Left lung (tissue), 4 donors: ENCODE measurements at regions not wholly inside any gene's neighbourhood (a gene's known extent, or its start where the extent isn't known, plus 50 kb on each side); places are given as distances from the start of the nearest gene placed in this dataset.

Experiments
- ATAC-seq: fragments of 200-7000 bp; cut with Tn5 transposase; one replicate; pipeline ENCODE4 v1.9.1; 2020; ENCODE audit warnings: moderate library complexity
- DNase-seq, 4 donors: peaks; one replicate each; pipeline ENCODE4 v3.0.0-alpha.2; 2013 to 2020
- H3K27ac ChIP-seq, 2 donors: fragments of 200-600 bp; sonication (generic) in 1 of 2; one replicate each; pipeline versions ENCODE4 v1.5.0 to v1.8.0; 2020 to 2021
- H3K27me3 ChIP-seq, 2 donors: fragments of 200-600 bp; sonication (generic) in 1 of 2; one replicate each; pipeline versions ENCODE4 v1.5.0 to v1.8.0; 2020 to 2021
- H3K36me3 ChIP-seq, 2 donors: fragments of 200-600 bp; sonication (generic) in 1 of 2; one replicate each; pipeline versions ENCODE4 v1.5.0 to v1.8.0; 2020 to 2021
- H3K4me1 ChIP-seq, 2 donors: fragments of 200-600 bp; one replicate each; pipeline ENCODE4 v1.8.0; 2021
- H3K4me3 ChIP-seq, 2 donors: fragments of 200-600 bp; sonication (generic) in 1 of 2; one replicate each; pipeline versions ENCODE4 v1.5.0 to v1.8.0; 2020 to 2021; ENCODE audit warnings: mild to moderate bottlenecking in 1 of 2
- H3K9me3 ChIP-seq, 2 donors: fragments of 200-600 bp; sonication (generic) in 1 of 2; one replicate each; pipeline versions ENCODE4 v1.5.0 to v1.8.0; 2020 to 2021
- intact Hi-C, 2 donors: fragments of 100-400 bp; cut with DNase I; formaldehyde crosslinking; loops; one replicate each; pipeline versions ENCODE4 v1.11.2 to v1.14.2; 2022
- TF ChIP-seq, protein P1 (sequence below), 2 donors: fragments of 200-600 bp; sonication (generic) in 1 of 2; IDR thresholded peaks; one replicate each; pipeline versions ENCODE4 v1.5.0 to v1.8.0; 2021; ENCODE audit warnings: antibody characterized with exemption in 2 of 2
- donor health status: DM: no; HTN: yes; CAD: no.
- donor health status: DM: no; HTN: no; CAD: no.

DNA sequence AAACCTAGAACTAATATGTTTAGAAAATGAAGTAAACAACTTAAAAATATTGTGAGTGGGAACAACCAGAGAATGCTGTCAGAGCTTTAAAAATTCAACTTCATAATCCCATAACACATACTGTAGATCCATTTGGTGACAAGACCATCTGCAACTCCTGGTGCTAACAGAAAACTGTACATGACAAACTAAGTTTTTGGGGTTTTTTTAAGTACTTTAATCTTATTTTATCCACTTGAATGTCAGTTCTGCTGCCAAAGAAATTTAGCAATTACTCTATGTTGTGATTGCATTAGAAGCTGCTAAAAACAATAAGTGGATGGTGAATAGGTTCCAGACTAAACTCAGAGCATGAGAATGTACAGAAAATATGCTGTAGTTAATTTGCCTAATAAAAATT, 345.4 kb downstream of the COL12A1 start:
- TF ChIP-seq, protein P1, sequence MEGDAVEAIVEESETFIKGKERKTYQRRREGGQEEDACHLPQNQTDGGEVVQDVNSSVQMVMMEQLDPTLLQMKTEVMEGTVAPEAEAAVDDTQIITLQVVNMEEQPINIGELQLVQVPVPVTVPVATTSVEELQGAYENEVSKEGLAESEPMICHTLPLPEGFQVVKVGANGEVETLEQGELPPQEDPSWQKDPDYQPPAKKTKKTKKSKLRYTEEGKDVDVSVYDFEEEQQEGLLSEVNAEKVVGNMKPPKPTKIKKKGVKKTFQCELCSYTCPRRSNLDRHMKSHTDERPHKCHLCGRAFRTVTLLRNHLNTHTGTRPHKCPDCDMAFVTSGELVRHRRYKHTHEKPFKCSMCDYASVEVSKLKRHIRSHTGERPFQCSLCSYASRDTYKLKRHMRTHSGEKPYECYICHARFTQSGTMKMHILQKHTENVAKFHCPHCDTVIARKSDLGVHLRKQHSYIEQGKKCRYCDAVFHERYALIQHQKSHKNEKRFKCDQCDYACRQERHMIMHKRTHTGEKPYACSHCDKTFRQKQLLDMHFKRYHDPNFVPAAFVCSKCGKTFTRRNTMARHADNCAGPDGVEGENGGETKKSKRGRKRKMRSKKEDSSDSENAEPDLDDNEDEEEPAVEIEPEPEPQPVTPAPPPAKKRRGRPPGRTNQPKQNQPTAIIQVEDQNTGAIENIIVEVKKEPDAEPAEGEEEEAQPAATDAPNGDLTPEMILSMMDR (IDR thresholded peaks at IDR 0.05), result no peak
- ATAC-seq, result no peak
- Histone ChIP-seq H3K27ac (no peak overlapping the region), H3K36me3 (no peaks in the 10 kb centered on the region), H3K4me1 (no peaks in the 10 kb centered on the region), H3K4me3 (no peak overlapping the region), H3K9me3 (no peaks in the 10 kb centered on the region), H3K27me3 (no peaks in the 10 kb centered on the region)
- intact Hi-C loops, result no loop called here
- DNase-seq, result no peak

DNA sequence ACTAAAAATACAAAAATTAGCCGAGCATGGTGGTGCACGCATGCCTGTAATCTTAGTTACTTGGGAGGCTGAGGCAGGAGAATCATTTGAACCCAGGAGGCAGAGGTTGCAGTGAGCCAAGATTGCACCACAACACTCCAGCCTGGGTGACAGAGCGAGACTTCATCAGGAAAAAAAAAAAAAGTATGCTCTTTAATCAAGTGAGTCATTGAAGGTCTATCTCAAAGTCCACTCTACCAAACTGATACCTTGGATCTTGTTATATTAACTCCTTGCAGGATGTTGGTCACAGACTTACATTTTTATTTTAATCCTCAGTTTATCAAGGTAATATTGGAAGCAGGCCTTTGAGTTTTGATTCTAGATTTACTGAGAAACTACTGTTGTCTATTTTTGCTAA, 348.7 kb downstream of the COL12A1 start:
- H3K36me3 ChIP-seq, result no peaks in the 10 kb centered on the region
- TF ChIP-seq, protein P1 (IDR thresholded peaks at IDR 0.05), result no peak
- no peaks in the 10 kb centered on the region for H3K27me3 ChIP-seq
- H3K27ac ChIP-seq, result no peak overlapping the region
- H3K9me3 ChIP-seq, result no peaks in the 10 kb centered on the region
- DNase-seq, result no peak
- no peak for ATAC-seq
- intact Hi-C loops, result no loop called here
- no peak overlapping the region for H3K4me3 ChIP-seq
- H3K4me1 ChIP-seq, result no peaks in the 10 kb centered on the region

GRCh38 chr6:74853991-74854390, 351.9 kb downstream of the COL12A1 start:
- TF ChIP-seq, protein P1 (IDR thresholded peaks at IDR 0.05), result no peak
- intact Hi-C loops, result no loop called here
- DNase-seq (no peak), ATAC-seq (no peak)
- no peak overlapping the region for H3K4me3 ChIP-seq
- H3K9me3 ChIP-seq, result no peaks in the 10 kb centered on the region
- no peaks in the 10 kb centered on the region for H3K36me3 ChIP-seq
- no peaks in the 10 kb centered on the region for H3K27me3 ChIP-seq
- no peak overlapping the region for H3K27ac ChIP-seq
- no peaks in the 10 kb centered on the region for H3K4me1 ChIP-seq

GRCh38 chr6:74851596-74851995, 354.3 kb downstream of the COL12A1 start:
- Histone ChIP-seq H3K4me3 (no peak overlapping the region), H3K27ac (no peak overlapping the region), H3K27me3 (no peaks in the 10 kb centered on the region), H3K9me3 (no peaks in the 10 kb centered on the region), H3K4me1 (no peaks in the 10 kb centered on the region), H3K36me3 (no peaks in the 10 kb centered on the region)
- TF ChIP-seq, protein P1 (IDR thresholded peaks at IDR 0.05), result no peak
- ATAC-seq, result no peak
- intact Hi-C loops, result no loop called here
- no peak for DNase-seq

DNA sequence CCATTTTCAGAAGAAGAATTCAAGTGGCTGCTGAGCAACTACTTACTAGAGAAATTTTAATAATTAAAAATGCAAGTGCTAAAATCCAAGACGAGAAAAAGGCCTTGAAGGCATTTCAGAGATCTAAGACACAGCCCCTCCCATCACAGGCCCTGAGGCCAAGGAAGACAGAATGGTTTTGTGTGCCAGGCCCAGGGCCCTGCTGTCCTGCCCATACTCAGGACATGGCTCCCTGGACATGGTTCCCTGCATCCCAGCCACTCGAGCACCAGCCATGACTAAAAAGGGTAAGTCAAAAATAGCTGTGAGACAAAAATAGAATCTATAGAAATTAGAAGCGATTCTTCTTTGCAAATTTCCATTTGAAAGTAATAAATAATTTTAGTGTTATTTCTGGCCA, 364.9 kb downstream of the COL12A1 start:
- Histone ChIP-seq H3K4me3 (no peak overlapping the region), H3K27ac (no peak overlapping the region), H3K9me3 (peaks cover 0 to 12% of the 10 kb centered on the region in 2 donors), H3K27me3 (no peaks in the 10 kb centered on the region), H3K4me1 (no peaks in the 10 kb centered on the region), H3K36me3 (no peaks in the 10 kb centered on the region)
- TF ChIP-seq, protein P1 (IDR thresholded peaks at IDR 0.05), result no peak
- ATAC-seq (no peak), DNase-seq (no peak)
- intact Hi-C loops, result no loop called here
